Heart right ventricle (tissue), 16 donors: ENCODE measurements at regions not wholly inside any gene's neighbourhood (a gene's known extent, or its start where the extent isn't known, plus 50 kb on each side); places are given as distances from the start of the nearest gene placed in this dataset.

ENCODE experiments used
- ATAC-seq, 8 donors: fragments of 200-7000 bp; cut with Tn5 transposase; one replicate each; pipeline ENCODE4 v1.9.1; 2020; ENCODE audit warnings: mild to moderate bottlenecking in 8 of 8, moderate library complexity in 8 of 8, moderate number of reproducible peaks in 1 of 8
- DNase-seq, 2 donors: peaks; one replicate each; pipeline ENCODE4 v3.0.0-alpha.2; 2020
- H3K27ac ChIP-seq, 10 donors: fragments of 200-600 bp; sonication (generic) in 2 of 10; one replicate each; pipeline versions ENCODE4 v1.5.0 to v1.8.0; 2020 to 2022; ENCODE audit warnings: mild to moderate bottlenecking in 3 of 10
- H3K27me3 ChIP-seq, 7 donors: fragments of 200-600 bp; one replicate each; pipeline ENCODE4 v1.8.0; 2021 to 2022; ENCODE audit warnings: mild to moderate bottlenecking in 2 of 7
- H3K36me3 ChIP-seq, 9 donors: fragments of 200-600 bp; sonication (generic) in 1 of 9; one replicate each; pipeline versions ENCODE4 v1.5.0 to v1.8.0; 2020 to 2022; ENCODE audit warnings: mild to moderate bottlenecking in 2 of 9
- H3K4me1 ChIP-seq, 9 donors: fragments of 200-600 bp; sonication (generic) in 1 of 9; one replicate each; pipeline versions ENCODE4 v1.5.0 to v1.8.0; 2020 to 2022; ENCODE audit warnings: mild to moderate bottlenecking in 4 of 9
- H3K4me3 ChIP-seq, 10 donors: fragments of 200-600 bp; sonication (generic) in 2 of 10; one replicate each; pipeline versions ENCODE4 v1.5.0 to v1.8.0; 2020 to 2022; ENCODE audit warnings: mild to moderate bottlenecking in 7 of 10, moderate library complexity in 2 of 10
- H3K9me3 ChIP-seq, 11 donors: fragments of 200-600 bp in 10 of 11; sonication (generic) in 2 of 11; one replicate each; pipeline versions ENCODE4 v1.5.0 to v1.8.0; 2013 to 2022; ENCODE audit warnings: mild to moderate bottlenecking in 2 of 11, control low read depth in 1 of 11, moderate library complexity in 1 of 11
- WGBS, 2 donors: extraction: QIAGEN DNeasy Blood & Tissue Kit; methylation state at CpG; one replicate each; pipeline ENCODE4 v1.1.7; 2013; ENCODE audit warnings: inconsistent platforms in 1 of 2; 5-methylcytosine and 5-hydroxymethylcytosine counted together
- intact Hi-C, 10 donors: fragments of 100-400 bp; cut with DNase I; formaldehyde crosslinking; loops; one replicate each; pipeline versions ENCODE4 v1.11.1 to v1.14.2; 2022
- TF ChIP-seq, protein P1 (sequence below), 9 donors: fragments of 200-600 bp; sonication (generic) in 2 of 9; IDR thresholded peaks; one replicate each; pipeline versions ENCODE4 v1.5.0 to v1.8.0; 2021 to 2022; ENCODE audit warnings: antibody characterized with exemption in 9 of 9, mild to moderate bottlenecking in 5 of 9, moderate library complexity in 1 of 9
- donor health status: Arrhythmogenic right ventricular cardiomyopathy.
- donor health status: ischemic (EF 13 %, LVEDD 7.1; RV severe dilation, severe dysfunction).
- donor health status: healthy with polysubstance abuse.
- donor health status: DM: no; HTN: yes; CAD: no.
- donor health status: DM: no; HTN: no; CAD: no.
- donor health status: ischemic (EF 25% LVEDD 6.9; RV normal size, moderate dysfunction).
- donor health status: ischemic (EF 25% LVEDD 5.7; RV mildly dilated, moderate dysfunction).
- donor health status: healthy.
- donor health status: DM: yes; HTN: yes; CAD: no.
- donor health status: Ischemic cardiomyopathy.
- donor health status: ischemic (EF 35%, LVEDD 5.7; RV mildly dilated, moderate dysfunction).
- donor health status: nonischemic (EF 11% LVEDD 7.7; RV severe dilation, severe dysfunction).
- donor health status: DM: yes; HTN: yes; CAD: no.
- donor health status: PGD.
- donor health status: ischemic (EF 29% LVEDD 5.4; RV normal size, mild dysfunction).
- donor health status: nonischemic (EF 23%, LVEDD 6.1; RV moderate dilation, normal function).

DNA sequence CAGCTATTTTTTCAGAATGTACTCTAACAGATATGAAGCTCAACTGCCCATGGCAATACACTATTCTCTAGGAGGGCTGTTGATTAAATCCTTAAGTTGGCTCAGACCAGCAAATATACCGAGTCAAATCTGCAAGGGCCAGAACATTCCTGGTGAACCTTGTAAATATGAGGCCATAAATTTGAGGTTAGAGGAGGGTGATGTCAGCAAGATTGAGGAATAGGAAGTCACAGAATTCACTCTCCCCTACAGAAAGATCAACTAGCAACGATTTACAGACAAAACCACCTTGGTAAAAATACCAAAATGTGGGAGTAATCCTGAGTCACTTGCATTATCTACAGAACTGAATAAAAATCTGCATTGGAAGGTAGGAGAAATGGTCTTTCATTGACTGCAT, 399.3 kb downstream of the GPM6A start:
- Histone ChIP-seq H3K27me3 (no peaks in the 10 kb centered on the region), H3K27ac (no peak overlapping the region), H3K4me1 (no peaks in the 10 kb centered on the region), H3K9me3 (peaks cover 0 to 50% (median 16%) of the 10 kb centered on the region in 11 donors), H3K36me3 (no peaks in the 10 kb centered on the region), H3K4me3 (no peak overlapping the region)
- TF ChIP-seq, protein P1, sequence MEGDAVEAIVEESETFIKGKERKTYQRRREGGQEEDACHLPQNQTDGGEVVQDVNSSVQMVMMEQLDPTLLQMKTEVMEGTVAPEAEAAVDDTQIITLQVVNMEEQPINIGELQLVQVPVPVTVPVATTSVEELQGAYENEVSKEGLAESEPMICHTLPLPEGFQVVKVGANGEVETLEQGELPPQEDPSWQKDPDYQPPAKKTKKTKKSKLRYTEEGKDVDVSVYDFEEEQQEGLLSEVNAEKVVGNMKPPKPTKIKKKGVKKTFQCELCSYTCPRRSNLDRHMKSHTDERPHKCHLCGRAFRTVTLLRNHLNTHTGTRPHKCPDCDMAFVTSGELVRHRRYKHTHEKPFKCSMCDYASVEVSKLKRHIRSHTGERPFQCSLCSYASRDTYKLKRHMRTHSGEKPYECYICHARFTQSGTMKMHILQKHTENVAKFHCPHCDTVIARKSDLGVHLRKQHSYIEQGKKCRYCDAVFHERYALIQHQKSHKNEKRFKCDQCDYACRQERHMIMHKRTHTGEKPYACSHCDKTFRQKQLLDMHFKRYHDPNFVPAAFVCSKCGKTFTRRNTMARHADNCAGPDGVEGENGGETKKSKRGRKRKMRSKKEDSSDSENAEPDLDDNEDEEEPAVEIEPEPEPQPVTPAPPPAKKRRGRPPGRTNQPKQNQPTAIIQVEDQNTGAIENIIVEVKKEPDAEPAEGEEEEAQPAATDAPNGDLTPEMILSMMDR (IDR thresholded peaks at IDR 0.05): no peak
- ATAC-seq (no peak), DNase-seq (no peak)
- intact Hi-C loops: no loop called here
- WGBS, 2 donors: 49 to 72% methylated on average over 2 of the region's 2 CpGs

GRCh38 chr4:175413561-175413960, 398.5 kb downstream of the GPM6A start:
- intact Hi-C loops: no loop called here
- Histone ChIP-seq H3K36me3 (no peaks in the 10 kb centered on the region), H3K9me3 (peaks cover 0 to 55% (median 16%) of the 10 kb centered on the region in 11 donors), H3K4me1 (no peaks in the 10 kb centered on the region), H3K27me3 (no peaks in the 10 kb centered on the region), H3K4me3 (no peak overlapping the region), H3K27ac (no peak overlapping the region)
- TF ChIP-seq, protein P1 (IDR thresholded peaks at IDR 0.05): no peak
- 76 to 78% methylated on average over 5 of the region's 5 CpGs for WGBS, 2 donors
- DNase-seq (no peak), ATAC-seq (no peak)

DNA sequence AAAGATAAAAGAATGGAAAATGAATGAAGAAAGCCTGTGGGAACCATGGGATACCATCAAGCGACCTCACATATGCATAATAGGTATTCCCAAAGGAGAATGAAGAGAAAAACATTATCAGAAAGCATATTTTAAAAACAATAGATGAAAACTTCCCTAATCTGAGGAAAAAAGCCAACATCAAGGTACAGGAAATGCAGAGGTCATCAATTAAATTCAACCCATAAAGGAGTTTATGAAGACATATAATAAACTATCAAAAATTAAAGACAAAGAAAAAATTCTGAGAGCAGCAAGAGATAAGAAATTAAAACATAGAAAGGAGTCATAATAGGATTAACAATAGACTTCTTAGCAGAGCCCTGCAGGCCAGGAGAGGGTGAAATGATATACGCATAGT, 397.5 kb downstream of the GPM6A start:
- TF ChIP-seq, protein P1 (IDR thresholded peaks at IDR 0.05): no peak
- Histone ChIP-seq H3K27me3 (no peaks in the 10 kb centered on the region), H3K9me3 (peaks cover 0 to 55% (median 16%) of the 10 kb centered on the region in 11 donors), H3K4me1 (no peaks in the 10 kb centered on the region), H3K36me3 (no peaks in the 10 kb centered on the region), H3K27ac (no peak overlapping the region), H3K4me3 (no peak overlapping the region)
- ATAC-seq (no peak), DNase-seq (no peak)
- WGBS, 2 donors: 62 to 68% methylated on average over 2 of the region's 2 CpGs
- intact Hi-C loops: no loop called here

DNA sequence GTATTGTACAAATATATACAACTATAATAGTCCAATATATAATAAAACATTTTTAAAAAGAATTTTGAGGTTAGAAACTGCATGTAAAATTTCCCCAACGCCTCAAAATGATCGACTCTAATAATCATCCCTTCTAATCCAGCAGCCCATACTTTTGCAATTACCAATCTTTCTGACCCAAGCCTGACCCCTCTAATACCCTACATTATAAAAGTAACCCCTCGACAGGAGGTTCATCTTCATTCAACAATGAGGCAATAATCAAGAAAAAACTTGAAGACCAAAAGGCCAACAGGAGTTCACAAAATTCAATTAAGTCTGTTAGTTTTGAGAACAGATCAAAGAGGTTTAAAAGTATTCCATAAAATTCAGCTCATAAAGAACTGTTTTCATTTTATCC, 393.5 kb downstream of the GPM6A start:
- TF ChIP-seq, protein P1 (IDR thresholded peaks at IDR 0.05): no peak
- 78 to 79% methylated on average over 3 of the region's 3 CpGs for WGBS, 2 donors
- H3K36me3 ChIP-seq: no peaks in the 10 kb centered on the region
- intact Hi-C loops: no loop called here
- H3K4me3 ChIP-seq: no peak overlapping the region
- no peak for ATAC-seq
- peaks cover 0 to 47% (median 16%) of the 10 kb centered on the region in 11 donors for H3K9me3 ChIP-seq
- no peaks in the 10 kb centered on the region for H3K27me3 ChIP-seq
- H3K4me1 ChIP-seq: no peaks in the 10 kb centered on the region
- no peak overlapping the region for H3K27ac ChIP-seq
- DNase-seq: no peak
